NCI-H526 treated with DMSO at 0.1 percent for 48 hours (cell line): ENCODE measurements at regions not wholly inside any gene's neighbourhood (a gene's known extent, or its start where the extent isn't known, plus 50 kb on each side); places are given as distances from the start of the nearest gene placed in this dataset.

Source experiments
- DNase-seq: peaks from one replicate; lab custom pipeline; 2025; lab: John Stamatoyannopoulos, UW

DNA sequence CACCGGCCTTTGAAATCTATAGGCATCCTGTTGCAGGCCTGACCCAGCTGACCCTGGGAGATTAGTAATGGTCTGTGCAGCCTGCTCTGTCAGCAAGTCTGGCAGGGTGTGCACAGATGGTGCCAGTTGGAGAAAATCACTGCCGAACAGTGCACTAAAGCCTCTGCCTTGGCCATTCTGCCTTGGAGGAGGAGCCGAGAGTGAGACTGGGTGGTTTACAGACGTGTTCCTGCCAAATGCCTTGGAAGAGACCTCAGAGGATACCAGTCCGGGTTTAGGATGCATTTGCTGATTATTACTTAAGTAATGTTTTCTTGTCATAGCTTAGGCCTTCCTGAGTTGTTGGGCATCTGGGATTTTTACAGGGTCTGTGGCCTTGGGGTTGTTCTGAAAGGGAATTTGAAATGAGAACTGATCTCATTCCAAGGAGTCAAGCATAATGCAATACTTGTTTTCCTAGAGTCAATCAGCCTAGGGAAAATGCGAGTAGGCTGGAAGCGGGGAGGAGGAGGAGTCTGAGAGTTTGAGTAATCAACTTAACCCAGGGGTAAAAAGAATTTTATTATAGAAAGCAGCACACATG is 292.1 kb downstream of the SOX4 start:
- no peak for DNase-seq

GRCh38 chr6:21886542-21887151 is 293.1 kb downstream of the SOX4 start:
- DNase-seq, result no peak

DNA sequence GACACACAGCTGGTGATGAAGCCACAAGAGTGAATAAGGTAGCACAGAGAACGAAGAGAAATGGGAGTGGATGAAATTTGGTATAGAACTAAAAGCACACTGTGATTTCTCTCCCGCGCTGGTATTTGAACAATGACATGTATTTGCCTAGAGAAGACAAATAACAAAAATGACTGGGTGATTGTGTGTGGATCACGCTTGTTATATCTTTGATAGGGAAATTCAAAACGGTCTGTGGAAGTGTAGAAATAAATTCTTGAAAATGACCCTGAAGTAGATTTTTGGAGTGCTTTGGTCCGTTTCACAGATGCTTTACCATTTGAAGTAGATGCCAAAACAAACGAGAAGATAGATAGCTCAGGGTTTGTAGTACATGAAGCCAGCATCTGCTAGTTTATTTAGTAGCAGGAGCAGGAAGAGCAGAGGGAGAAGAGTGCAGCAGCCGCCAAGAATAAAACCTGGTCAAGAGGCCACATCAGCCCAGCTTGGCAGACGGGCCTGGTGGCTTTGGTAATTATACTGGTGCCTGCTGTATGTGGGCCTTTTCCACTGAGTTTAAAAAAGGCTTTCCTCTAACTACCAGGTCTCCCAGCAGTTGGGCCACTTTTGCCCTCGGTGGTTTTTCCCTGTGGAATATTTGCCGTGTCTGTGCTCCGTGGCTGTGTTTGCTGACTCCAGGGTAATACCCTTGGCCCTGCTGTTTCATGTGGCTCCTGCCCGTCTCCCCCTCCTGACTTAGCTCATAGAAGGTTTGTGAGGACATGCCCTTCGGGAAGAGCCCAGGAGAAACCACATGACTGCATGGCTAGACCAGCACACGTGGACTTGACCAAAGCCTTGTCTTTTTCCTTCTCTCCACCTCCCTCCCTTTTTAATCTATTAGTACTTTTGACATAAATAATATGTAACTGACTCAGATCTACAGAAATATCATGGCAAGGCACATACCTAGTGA is 294.0 kb downstream of the SOX4 start:
- DNase-seq, result no peak

- DNase-seq, result no peak
These were observed 297.5 kb downstream of the SOX4 start for GRCh38 chr6:21891080-21891479.

GRCh38 chr6:21893793-21894192 is 300.2 kb downstream of the SOX4 start:
- DNase-seq, result no peak

DNA sequence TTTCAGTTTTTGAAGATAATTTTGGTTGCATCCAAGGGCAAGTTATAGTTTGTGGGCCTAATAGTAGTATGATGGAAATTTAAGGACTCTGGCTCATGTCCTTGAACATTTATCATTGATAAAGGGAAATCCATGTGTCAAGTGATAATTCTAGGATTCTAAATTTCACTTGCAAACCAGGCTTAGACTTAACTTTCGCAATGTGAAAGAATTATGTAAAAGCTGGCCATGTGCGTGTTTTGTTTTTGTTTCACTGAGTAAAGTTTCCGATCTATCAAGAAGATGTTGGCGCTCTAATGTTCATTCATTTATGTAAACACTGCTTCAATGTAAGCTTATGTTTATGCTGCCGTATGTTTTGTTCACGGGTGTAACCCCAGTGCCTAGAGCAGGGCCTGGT is 302.0 kb downstream of the SOX4 start:
- no peak for DNase-seq

DNA sequence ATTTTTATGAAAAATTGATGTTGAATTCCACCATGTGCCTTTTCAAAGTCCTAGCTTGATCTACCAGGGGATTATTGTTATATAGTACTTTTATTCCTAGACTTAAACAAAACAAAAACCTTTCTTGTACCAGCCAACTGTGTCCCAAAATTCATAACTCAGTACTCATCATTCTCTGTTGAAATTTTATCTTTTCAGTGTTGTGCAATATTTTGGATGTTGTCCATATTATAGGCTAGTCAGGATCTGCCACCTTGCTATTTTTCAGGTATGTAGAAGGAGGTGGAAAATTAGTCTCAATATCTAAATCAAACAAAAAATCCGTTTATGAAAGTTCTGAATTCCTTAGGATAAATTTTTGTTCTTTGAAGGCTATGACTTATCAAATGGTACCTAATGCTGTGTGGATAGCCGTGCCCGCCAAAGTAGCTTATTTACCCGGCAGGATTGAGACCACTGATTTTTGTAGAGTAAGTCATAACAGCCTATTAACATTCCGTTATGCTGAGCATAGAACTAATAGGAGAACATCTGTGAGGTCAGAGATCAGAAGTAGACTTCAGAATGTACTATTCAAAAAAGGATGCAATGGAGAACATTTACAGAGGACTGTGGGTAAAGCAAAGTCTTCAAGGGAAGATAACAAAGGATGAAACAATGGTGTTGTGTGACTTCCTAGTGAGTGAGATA is 304.7 kb downstream of the SOX4 start:
- DNase-seq, result no peak

DNA sequence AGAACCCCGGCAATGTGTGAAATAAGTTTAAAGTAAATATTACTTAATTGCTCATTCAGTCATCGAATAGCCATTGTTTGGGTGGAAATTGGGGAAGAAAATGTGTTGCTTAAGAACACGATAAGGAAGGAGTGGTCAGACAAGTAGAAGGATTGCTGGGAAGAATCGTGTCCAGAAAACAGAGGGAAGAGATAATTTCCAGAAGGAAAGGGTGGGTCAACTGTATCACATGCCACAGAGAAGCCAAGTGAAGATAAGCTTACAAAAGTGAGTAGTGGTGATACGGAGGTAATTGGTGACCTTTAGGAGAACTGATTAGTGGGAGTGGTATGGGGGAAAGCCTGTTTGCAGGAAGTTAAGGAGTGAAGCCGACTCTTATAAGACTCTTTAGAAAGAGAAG is 306.2 kb downstream of the SOX4 start:
- DNase-seq, result no peak

GRCh38 chr6:21900730-21901129 is 307.2 kb downstream of the SOX4 start:
- no peak for DNase-seq

GRCh38 chr6:21902628-21903169 is 309.1 kb downstream of the SOX4 start:
- no peak for DNase-seq

DNA sequence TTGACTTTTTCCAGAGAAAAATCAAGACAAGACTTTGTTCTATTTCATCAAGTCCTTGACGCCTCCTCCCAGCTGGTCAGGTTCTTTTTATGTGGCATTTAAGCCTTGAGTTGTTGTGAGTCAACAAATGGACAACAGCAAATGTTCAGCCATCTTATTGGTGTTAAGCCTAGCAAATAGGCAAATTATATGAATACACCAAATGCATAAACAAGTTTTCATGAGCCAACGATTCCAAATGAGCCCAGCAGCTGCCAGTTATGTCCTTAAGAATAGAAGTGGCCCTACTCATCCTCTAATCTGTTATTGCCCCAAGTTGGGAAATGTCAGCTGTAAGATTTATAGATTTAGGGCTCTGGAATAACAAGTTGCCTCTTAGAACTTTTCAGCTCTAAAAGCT is 312.0 kb downstream of the SOX4 start:
- no peak for DNase-seq

DNA sequence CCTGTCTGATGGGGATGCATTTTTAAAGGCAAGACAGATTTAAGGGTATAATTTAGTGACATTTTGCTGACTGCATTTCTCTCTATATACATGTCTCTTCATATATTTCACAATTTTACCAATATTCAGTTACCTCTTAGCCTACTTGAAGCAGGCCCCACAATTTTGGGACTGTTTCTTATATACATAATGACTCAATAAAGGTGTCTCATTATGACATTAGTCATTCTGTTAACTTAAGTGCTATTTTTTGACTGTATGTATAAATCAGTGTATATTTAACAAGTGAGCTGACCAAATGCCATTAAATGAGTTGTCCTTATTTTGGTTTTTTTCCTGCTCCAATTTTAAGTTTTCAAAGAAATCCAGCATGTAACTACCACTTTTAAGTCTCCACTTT is 313.3 kb downstream of the SOX4 start:
- DNase-seq, result no peak

- no peak for DNase-seq
These were observed 313.7 kb downstream of the SOX4 start for GRCh38 chr6:21907291-21907690.

GRCh38 chr6:21908161-21908848 is 314.8 kb downstream of the SOX4 start:
- DNase-seq, result no peak

DNA sequence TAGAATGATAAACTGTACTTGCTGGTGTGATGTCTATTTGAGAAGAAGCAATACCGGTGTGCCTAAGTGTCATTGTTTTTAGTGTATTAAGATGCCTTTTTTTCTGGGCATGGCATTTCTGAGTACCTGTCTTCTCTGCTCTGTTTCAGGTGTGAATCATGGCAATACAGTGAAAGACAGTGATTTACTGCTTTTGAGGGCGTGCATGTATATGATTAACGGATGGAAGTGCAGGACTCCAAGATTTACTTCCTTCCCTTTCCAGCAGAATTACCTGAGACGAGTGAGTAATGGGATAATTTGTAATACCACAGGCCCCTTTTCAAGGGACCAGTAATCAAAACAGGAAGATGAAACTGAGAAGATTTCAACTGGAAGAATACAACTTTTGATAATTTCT is 315.8 kb downstream of the SOX4 start:
- no peak for DNase-seq

DNA sequence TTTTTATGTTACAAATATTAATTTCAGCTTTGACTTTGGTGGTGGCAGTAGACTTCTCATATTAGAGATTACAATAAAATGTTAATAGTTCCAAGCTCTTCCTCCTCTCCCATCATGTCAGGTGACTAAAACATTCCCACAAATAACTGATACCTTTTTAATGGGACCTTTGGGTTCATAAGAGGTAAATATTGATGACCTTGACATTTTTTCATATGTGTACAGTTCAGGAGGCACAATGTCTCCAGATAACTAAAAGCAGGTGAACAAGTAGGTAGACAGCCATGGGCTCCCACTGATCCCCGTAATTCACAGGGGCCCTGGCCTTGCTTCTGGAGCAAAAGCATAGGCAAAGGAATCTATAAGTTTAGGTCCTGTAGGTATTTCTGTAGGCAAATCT is 317.7 kb downstream of the SOX4 start:
- DNase-seq, result no peak

- DNase-seq, result no peak
These were observed 318.7 kb downstream of the SOX4 start for GRCh38 chr6:21912151-21912832.

GRCh38 chr6:21914121-21914973 is 320.8 kb downstream of the SOX4 start:
- no peak for DNase-seq

GRCh38 chr6:21915707-21916260 is 322.2 kb downstream of the SOX4 start:
- DNase-seq, result no peak

DNA sequence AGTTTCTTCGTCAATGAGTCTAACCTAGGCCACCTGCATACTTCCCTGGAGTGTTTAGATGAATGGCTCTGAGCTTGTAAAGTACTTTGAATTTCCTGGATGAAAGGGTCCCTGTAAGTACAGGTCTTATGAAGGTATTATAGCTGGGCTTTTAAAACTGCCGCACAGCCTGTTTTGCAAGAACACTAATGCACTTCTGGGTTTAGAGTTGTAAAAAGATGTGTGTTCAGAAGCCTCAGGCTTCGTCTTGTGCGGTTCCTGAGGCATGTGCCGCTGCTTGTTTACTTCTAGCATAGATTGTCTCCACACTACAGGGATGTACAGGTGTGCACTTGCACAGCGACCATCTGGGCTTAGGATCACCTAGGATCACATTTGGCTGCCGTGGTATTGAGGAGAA is 324.5 kb downstream of the SOX4 start:
- no peak for DNase-seq
